Loucy (cell line): ENCODE measurements at regions not wholly inside any gene's neighbourhood (a gene's known extent, or its start where the extent isn't known, plus 50 kb on each side); places are given as distances from the start of the nearest gene placed in this dataset.

ENCODE experiments used
- EZH2phosphoT487 ChIP-seq: fragments of 200-600 bp; IDR thresholded peaks from 2 replicates; pipeline ENCODE4 v1.6.1; 2018; ENCODE audit warnings: antibody characterized with exemption, mild to moderate bottlenecking, moderate library complexity, borderline replicate concordance
- TF ChIP-seq, protein P1 (sequence below): fragments of 200-600 bp; sonication (generic); conservative IDR thresholded peaks from 2 replicates; pipeline ENCODE4 v1.5.1; 2014; ENCODE audit warnings: mild to moderate bottlenecking, antibody characterized with exemption, low read length

DNA sequence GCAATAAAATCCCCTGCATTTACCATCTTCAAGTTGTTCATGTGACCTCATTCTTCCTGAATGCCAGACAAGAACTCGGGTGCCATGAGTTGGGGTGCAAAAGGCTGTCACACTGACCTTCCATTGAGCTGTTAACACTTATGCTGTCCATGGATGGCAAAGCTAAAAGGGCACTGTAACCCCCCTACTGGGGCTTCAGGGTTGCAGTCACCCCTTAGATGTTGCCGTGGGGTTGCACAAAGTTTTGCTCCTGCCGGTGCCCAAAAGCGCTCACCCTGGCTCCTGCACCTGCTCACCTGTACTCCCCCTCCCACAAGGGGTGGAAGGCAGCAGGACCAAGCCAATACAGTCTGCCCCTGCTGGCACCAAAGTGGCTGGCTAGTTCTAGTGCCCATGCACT is 208.2 kb downstream of the RHOU start:
- TF ChIP-seq, protein P1, sequence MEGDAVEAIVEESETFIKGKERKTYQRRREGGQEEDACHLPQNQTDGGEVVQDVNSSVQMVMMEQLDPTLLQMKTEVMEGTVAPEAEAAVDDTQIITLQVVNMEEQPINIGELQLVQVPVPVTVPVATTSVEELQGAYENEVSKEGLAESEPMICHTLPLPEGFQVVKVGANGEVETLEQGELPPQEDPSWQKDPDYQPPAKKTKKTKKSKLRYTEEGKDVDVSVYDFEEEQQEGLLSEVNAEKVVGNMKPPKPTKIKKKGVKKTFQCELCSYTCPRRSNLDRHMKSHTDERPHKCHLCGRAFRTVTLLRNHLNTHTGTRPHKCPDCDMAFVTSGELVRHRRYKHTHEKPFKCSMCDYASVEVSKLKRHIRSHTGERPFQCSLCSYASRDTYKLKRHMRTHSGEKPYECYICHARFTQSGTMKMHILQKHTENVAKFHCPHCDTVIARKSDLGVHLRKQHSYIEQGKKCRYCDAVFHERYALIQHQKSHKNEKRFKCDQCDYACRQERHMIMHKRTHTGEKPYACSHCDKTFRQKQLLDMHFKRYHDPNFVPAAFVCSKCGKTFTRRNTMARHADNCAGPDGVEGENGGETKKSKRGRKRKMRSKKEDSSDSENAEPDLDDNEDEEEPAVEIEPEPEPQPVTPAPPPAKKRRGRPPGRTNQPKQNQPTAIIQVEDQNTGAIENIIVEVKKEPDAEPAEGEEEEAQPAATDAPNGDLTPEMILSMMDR = no peak
- no peak for TF ChIP-seq EZH2phosphoT487
